ENCODE measurements at regions not wholly inside any gene's neighbourhood (a gene's known extent, or its start where the extent isn't known, plus 50 kb on each side); places are given as distances from the start of the nearest gene placed in this dataset.

DNA sequence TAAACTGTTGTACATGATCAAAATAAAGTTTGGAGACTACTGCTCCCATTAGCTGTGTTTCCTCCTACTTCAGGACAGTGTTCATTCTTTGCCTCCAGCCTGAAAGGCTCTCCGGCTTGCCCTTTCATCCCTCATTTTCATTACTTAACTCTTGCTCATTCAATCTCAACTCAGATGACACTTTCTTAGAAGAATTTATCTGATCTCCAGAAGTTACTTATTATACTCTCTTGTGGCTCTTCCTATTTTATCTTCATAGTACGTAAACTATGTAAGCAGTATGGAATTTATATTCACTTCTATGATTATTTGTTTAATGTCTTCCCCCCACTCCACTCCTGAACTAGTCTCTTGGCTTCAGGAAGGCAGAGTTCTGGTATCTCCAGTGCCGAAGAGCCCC lies 1737.9 kb upstream of the C9orf72 start:
- H3K27ac ChIP-seq = no peak overlapping the region
- TF ChIP-seq, protein P1, sequence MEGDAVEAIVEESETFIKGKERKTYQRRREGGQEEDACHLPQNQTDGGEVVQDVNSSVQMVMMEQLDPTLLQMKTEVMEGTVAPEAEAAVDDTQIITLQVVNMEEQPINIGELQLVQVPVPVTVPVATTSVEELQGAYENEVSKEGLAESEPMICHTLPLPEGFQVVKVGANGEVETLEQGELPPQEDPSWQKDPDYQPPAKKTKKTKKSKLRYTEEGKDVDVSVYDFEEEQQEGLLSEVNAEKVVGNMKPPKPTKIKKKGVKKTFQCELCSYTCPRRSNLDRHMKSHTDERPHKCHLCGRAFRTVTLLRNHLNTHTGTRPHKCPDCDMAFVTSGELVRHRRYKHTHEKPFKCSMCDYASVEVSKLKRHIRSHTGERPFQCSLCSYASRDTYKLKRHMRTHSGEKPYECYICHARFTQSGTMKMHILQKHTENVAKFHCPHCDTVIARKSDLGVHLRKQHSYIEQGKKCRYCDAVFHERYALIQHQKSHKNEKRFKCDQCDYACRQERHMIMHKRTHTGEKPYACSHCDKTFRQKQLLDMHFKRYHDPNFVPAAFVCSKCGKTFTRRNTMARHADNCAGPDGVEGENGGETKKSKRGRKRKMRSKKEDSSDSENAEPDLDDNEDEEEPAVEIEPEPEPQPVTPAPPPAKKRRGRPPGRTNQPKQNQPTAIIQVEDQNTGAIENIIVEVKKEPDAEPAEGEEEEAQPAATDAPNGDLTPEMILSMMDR (conservative IDR thresholded peaks at IDR 0.05) = no peak
- TF ChIP-seq ZFX (IDR thresholded peaks at IDR 0.05) = no peak

DNA sequence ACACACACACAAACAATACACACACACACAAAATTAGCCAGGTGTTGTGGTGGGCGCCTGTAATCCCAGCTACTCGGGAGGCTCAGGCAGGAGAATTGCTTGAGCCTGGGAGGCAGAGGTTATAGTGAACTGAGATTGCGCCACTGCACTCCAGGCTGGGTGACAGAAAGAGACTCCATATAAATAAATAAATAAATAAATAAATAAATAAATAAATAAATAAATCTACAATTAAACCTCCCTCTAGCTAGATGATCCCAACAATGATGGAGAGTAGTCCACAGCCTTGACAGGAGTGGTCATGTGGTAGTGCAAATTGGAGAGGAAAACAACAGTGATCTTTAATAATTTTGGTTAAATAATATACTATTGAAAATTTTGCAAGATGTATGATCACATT lies 1739.0 kb upstream of the C9orf72 start:
- TF ChIP-seq, protein P1 (conservative IDR thresholded peaks at IDR 0.05) = no peak
- no peak for TF ChIP-seq ZFX (IDR thresholded peaks at IDR 0.05)
- no peak overlapping the region for H3K27ac ChIP-seq

DNA sequence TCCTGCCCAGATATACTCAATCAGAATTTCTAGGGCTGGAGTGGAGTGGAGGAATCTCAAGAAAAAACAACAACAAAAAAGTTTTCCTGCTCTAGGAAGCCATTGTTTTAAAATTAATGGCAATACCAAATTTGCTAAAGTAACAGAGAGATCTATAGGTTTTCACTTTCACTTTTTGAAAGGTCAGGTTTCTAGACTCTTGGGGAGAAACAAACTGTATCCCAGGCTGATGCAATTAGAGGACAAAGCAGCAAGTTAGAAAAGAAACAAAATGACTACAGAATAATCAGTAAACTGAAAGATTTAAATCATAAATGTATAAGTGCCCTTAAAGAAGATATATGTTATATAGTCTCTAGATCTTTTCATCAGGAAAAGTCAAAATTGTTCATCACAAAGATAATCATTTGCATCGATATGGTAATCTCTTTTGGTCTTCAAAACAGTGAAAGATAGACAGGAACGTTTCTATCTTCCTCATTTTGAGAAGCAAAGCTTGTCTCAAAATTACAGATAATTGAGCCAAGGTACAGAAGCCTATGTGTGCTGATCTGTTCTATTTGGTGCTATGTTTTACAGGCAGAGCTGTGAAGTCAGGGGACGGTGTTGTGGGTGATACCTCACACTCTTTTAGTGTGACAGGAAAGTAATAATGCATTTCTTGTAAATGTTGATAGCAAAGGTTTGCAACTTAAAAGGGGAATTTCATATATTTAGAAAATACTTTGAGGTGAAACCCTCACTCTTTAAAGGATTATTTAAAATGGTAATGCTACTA lies 1746.6 kb upstream of the C9orf72 start:
- TF ChIP-seq, protein P1 (conservative IDR thresholded peaks at IDR 0.05) = no peak
- TF ChIP-seq ZFX (IDR thresholded peaks at IDR 0.05) = no peak
- no peak overlapping the region for H3K27ac ChIP-seq

DNA sequence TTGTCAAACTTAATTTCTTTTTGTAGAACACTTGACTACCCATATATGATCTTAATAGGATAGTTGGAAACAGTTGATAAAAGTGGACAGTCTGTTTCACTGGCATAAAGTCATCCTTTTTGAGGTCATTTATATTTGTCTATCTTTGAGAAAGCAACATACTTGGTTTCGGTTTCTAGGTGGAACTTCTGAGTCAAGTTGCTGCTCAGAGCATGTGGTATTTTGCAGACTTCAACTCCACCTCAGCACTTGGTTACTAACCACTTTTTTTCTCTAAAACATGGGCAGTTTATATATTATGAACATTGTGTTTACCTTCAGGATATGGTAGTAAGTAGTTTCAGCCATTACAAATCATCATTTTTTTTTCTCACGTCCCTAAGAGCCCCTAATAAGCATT lies 1749.0 kb upstream of the C9orf72 start:
- TF ChIP-seq ZFX (IDR thresholded peaks at IDR 0.05) = no peak
- TF ChIP-seq, protein P1 (conservative IDR thresholded peaks at IDR 0.05) = no peak
- no peak overlapping the region for H3K27ac ChIP-seq

DNA sequence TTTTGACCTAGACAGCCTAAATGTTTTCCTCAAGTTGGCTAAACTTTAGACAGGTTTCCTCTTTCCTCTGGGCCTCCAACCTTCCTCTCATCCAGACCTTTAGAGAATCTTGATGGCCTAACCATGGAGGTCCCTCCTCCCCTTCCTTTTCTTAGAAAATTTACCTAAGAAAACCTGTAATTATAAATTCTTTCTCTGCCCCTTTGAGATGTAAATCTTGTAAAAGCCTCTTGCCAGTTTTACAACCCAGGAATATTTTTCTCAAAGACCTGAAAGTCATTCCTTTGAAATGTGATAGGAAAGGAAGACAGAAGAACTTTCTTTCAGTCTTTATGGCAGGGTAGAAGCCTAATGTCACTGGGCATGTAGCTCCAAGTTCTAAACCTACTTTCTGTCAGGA lies 1752.6 kb upstream of the C9orf72 start:
- TF ChIP-seq, protein P1 (conservative IDR thresholded peaks at IDR 0.05) = no peak
- TF ChIP-seq ZFX (IDR thresholded peaks at IDR 0.05) = no peak
- H3K27ac ChIP-seq = no peak overlapping the region

DNA sequence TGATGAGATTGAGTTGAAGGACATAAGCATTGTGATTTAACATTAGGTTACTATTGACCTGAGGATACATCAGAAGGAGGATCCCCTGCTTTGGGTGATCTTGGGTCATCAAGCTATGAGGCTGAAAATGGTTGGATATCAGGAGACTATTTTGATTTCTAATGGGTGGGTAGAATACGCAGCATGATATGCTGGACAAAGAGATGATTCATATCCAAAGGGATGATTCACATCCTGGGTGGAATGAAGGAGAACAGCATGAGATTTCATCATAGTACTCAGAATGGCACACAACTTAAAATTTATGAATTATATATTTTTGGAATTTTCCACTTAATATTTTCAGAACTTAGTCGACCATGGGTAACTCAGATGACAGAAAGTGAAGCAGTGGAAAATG lies 1759.5 kb upstream of the C9orf72 start:
- TF ChIP-seq, protein P1 (conservative IDR thresholded peaks at IDR 0.05) = no peak
- TF ChIP-seq ZFX (IDR thresholded peaks at IDR 0.05) = no peak
- no peak overlapping the region for H3K27ac ChIP-seq

DNA sequence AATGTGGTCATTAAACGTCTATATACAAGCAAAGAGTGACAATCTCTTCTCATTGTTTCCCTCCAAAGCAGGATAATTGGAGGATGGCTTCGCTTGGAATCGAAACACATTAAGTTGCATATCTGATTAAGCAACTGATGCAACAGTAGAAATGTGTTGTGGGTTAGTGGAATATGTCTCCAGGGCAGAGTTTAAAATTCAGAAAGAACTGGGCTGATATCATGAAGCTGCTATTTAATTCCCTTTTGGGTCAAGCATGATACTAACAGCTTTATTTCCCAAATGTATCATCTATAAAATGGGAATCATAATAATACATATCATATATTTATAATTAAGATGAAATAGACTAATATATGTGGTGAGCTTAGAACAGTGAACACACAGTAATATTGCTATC lies 1763.0 kb upstream of the C9orf72 start:
- TF ChIP-seq, protein P1 (conservative IDR thresholded peaks at IDR 0.05) = no peak
- no peak for TF ChIP-seq ZFX (IDR thresholded peaks at IDR 0.05)
- H3K27ac ChIP-seq = no peak overlapping the region

All from C4-2B (cell line).